RWPE1 (cell line): ENCODE measurements at regions not wholly inside any gene's neighbourhood (a gene's known extent, or its start where the extent isn't known, plus 50 kb on each side); places are given as distances from the start of the nearest gene placed in this dataset.

Source experiments
- CTCF ChIA-PET: fragments of 350-600 bp; sonication (Branson Sonifier 250); formaldehyde crosslinking; extraction: SDS; loops from one replicate; lab custom pipeline; 2021; lab: Yijun Ruan, JAX
- POLR2A ChIA-PET: fragments of 400-600 bp; formaldehyde crosslinking; extraction: SDS; loops from one replicate; lab custom pipeline; 2020; ENCODE audit warnings: antibody characterized with exemption; ENCODE audit not compliant: low non-redundant PET; lab: Yijun Ruan, JAX
- DNase-seq: peaks from one replicate; pipeline ENCODE4 v3.0.0; 2012; ENCODE audit warnings: low spot score
- H3K27ac ChIP-seq: fragments of 450-650 bp; 2 replicates; pipeline ENCODE4 v1.5.1; 2017
- TF ChIP-seq, protein P1 (sequence below): fragments of 450-650 bp; conservative IDR thresholded peaks from 2 replicates; pipeline ENCODE4 v1.5.1; 2017; ENCODE audit warnings: low read depth, mild to moderate bottlenecking

DNA sequence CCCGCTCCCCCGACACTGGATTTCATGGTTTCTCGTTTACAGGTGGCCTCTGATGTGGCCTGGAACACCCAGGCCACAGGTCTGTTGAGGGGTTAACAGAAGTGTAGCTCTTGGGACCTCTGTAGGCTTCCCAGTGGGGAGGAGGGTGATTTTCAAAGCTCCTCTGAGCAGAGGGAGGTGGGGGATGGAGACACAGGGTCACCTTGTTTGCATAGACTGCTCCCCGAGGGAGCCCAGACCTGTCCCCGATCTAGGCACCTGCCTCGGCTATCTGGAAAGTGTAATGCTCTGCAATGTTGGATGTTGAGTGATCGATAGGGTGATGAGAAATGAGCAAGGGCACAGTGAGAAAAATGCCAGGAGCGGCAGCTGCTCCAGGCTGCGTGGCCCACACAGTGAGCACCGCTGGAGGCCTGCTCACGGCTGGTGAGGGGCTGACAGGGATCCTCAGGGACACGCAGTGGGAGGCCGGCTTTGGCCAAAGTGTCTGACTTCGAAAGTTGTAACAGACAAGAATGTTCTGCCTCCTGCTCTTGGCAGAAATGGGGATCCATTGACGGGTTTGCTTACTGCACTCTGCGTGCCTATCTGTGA lies 594.1 kb downstream of the BRD1 start:
- POLR2A ChIA-PET = no interaction called here
- CTCF ChIA-PET = no interaction called here

GRCh38 chr22:49232319-49233067 lies 595.2 kb downstream of the BRD1 start:
- H3K27ac ChIP-seq = no peak overlapping the region
- ChIA-PET CTCF (no interaction called here), POLR2A (no interaction called here)
- DNase-seq = no peak
- TF ChIP-seq, protein P1, sequence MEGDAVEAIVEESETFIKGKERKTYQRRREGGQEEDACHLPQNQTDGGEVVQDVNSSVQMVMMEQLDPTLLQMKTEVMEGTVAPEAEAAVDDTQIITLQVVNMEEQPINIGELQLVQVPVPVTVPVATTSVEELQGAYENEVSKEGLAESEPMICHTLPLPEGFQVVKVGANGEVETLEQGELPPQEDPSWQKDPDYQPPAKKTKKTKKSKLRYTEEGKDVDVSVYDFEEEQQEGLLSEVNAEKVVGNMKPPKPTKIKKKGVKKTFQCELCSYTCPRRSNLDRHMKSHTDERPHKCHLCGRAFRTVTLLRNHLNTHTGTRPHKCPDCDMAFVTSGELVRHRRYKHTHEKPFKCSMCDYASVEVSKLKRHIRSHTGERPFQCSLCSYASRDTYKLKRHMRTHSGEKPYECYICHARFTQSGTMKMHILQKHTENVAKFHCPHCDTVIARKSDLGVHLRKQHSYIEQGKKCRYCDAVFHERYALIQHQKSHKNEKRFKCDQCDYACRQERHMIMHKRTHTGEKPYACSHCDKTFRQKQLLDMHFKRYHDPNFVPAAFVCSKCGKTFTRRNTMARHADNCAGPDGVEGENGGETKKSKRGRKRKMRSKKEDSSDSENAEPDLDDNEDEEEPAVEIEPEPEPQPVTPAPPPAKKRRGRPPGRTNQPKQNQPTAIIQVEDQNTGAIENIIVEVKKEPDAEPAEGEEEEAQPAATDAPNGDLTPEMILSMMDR = no peak

More for the DNA sequence above, 594.1 kb downstream of the BRD1 start:
- DNase-seq = no peak
- TF ChIP-seq, protein P1 = no peak
- H3K27ac ChIP-seq = no peak overlapping the region

- ChIA-PET POLR2A (no interaction called here), CTCF (no interaction called here)
- no peak for DNase-seq
- TF ChIP-seq, protein P1 = no peak
- H3K27ac ChIP-seq = no peak overlapping the region
These were observed 597.5 kb downstream of the BRD1 start for GRCh38 chr22:49230194-49230577.

DNA sequence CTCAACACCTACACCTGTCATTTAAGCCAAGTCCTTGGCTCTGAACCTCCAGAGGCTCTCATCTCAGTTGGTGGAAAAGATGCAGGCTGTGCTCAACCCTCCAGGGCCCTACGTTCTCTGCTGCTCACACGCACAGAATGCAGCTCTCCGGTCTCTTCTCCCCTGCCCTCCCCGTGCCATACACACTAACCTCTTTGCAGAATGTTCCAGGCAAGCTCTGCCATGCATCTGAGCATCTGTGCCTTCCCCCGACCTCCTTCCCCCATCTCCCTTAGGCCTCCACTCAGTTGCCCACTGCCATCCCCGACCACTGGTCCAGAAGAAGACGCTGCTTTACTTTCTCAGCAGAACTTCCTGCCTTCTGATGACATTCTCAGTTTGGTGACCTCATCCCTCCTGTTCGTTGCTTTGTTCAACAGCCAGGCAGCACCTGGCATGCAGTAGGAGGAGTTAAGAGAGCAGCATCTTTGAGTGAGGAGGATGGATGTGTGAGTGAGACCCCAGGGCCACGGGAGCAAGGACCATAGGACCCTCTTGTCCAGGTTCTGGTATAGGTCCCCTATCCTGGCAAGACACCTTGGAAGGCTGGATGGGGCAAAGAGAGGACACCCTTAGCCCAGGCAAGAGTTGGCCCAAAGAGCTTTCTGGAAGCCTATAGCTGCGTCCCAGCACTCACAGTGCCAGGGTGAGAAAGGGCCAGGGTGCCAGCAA lies 598.0 kb downstream of the BRD1 start:
- CTCF ChIA-PET = no interaction called here
- DNase-seq = no peak
- TF ChIP-seq, protein P1 = no peak
- H3K27ac ChIP-seq = no peak overlapping the region
- POLR2A ChIA-PET = no interaction called here

DNA sequence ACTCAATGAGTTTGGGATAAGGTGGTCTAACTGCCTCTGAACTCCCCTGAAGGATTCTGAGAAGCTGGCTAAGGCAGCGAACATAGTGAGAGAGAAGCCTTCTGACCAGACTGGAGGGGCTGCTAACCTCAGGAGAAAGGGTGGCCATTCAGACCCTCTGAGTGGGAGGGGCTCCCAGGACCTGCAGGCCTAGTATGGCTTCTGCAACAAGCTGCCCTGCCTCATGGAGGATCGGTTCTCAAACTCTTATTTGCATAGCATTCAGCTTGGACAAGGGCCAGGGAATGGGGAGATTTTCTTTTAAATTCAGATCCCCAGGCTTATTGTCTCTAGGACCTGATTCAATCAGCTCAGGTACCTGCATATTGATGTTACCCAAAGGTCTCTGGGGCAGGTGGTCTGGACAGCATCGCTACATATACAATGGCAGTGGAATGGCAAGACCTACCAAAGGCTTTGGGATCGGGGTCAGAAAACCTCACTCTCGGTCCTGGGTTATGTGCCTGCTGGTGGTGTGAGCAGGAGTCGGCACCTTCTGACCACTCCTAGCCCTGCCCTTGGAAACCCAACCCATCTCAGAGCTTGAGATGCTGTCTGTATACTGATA lies 599.1 kb downstream of the BRD1 start:
- H3K27ac ChIP-seq = no peak overlapping the region
- POLR2A ChIA-PET = no interaction called here
- TF ChIP-seq, protein P1 = no peak
- CTCF ChIA-PET = no interaction called here
- DNase-seq = no peak

- ChIA-PET POLR2A (no interaction called here), CTCF (no interaction called here)
- TF ChIP-seq, protein P1 = no peak
- no peak overlapping the region for H3K27ac ChIP-seq
- no peak for DNase-seq
These were observed 600.0 kb downstream of the BRD1 start for GRCh38 chr22:49227670-49228069.
